ENCODE measurements at regions not wholly inside any gene's neighbourhood (a gene's known extent, or its start where the extent isn't known, plus 50 kb on each side); places are given as distances from the start of the nearest gene placed in this dataset.

DNA sequence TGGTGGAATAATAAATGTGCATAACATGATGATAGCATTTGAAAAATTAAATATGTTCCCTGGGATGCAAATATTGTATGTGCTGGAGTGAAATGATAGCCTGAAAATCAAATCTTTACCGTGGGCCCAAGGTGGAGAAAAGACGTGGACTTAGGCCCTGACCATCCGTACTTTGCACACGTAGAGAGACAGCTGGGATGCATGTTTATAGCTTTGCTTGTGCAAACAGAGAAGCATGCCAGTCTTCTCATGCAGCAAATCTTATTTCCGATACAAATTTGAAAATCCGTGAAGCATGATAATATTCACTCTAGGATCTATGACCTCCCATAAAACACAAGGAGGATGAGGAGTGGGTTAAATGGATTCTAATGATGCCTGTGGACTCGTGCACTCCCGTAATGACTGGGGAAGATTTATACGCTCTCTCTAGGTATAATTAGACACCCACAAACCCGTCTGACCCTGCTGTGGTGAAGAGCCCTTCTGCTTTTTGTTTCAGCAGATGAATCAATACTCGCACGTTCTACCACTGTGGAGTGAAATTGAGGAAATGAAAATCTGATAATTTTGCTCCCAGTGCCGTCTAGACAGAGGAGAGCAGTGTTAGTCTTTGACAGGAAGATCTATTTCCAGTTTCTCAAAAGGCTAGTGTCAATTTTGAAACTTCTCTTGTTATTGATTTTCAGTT is 810.3 kb upstream of the SALL3 start:
- DNase-seq = peak; percentile 46

DNA sequence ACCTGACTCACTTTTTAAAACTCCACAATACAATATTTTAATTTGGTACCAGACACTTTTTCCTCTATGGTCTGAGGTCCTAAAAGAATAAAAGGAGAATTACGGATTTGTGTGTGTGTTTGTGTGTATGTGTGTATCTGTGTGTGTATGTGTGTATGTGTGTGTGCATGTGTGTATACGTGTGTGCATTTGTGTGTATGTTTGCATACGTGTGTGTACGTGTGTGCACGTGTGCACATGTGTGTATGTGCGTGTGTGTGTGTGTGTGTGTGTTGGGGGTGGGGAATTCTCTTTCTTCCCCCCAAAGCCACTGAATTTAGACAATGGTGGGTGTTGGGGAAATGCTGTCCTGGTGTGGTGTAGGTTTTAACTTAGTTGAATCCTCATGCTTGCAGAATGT is 807.7 kb upstream of the SALL3 start:
- DNase-seq = no peak

DNA sequence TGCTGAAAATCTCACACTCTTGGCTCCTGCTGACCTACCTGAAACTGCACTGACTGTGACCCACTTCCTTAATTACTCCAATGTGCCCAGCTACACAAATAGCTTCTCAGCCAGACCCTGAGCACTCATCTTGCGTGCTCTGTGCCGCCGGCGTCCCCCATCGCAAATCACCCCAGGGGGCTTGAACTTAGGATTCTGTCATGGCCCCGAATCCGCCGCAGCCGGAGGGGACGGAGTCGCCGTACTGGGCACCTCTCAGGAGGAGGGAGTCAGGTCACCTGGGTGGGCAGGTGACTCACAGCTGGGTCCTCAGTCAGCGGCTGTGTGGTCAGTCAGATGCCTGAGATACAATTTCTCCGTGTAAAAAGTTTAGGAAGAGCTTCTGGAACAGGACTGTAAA is 804.9 kb upstream of the SALL3 start:
- no peak for DNase-seq

DNA sequence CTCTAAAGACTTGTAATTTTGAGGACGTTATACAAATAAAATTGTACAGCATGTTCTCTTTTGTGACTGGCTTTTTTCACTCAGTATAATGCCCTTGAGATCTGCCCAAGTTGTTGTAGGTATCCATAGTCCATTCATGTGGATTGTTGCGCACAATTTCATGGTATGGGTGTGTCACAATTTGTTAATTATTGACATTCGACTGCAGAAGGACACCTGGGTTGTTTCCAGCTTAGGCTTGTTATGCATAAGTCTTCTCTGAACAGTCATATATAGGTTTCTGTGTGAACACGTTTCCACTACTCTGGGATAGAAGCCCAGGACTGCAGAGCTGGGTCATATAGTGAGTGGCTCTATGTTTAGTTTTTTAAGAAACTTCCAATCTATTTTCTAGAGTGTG is 800.8 kb upstream of the SALL3 start:
- no peak for DNase-seq

DNA sequence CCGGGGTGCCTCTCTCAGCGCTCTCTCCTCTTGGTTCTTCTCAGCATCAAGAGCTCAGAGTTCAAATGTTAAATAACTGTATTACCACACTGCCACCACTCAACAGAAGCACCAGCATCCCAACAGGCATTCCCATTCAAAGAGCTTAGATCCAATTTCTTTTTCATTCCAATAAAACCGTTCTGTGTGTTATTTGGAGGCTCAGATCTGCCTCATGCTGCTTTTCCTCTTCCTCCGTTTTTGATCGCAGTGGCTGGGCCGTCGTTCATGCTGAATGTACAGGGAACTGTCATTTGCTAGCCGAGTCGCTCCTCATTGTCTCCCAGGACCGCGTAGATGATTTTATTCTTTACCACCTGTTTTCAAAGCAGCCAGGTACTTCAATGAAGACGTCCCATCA is 798.9 kb upstream of the SALL3 start:
- DNase-seq = no peak

DNA sequence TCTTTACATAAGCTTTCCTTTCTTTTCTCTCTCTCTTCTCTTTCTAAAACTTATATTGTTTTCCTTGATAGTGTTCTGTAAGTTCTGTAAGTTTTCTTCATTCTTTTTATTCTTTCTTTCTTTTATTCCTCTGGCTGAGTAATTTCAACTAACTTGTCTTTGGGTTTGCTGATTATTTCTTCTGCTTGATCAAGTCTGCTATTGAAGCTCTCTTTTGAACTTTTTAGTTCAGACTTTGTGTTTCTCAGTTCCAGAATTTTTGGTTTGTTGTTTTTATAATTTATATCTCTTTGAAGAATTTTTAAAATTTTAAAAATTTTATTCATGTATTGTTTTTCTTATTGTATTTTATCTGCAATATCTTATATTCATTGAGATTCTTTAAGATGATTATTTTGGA is 795.8 kb upstream of the SALL3 start:
- no peak for DNase-seq

DNA sequence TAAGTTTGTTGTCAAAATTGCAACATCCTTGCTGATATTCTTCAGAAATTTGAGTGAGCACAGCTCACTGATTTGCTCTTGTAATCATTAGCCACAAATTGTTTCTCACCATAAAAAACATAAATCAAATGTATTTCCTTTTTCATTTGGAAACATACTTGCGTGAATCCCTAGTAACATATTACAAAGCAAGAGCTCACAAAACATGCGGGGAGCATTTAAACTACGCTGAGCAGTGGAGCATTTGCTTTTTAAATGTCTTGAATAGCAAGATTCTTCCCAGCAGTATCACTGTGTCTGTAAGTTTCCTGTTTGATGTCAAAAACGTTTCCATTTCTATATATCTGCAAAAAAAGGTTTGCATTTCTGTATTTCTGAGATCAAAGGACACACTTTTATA is 788.3 kb upstream of the SALL3 start:
- no peak for DNase-seq

DNA sequence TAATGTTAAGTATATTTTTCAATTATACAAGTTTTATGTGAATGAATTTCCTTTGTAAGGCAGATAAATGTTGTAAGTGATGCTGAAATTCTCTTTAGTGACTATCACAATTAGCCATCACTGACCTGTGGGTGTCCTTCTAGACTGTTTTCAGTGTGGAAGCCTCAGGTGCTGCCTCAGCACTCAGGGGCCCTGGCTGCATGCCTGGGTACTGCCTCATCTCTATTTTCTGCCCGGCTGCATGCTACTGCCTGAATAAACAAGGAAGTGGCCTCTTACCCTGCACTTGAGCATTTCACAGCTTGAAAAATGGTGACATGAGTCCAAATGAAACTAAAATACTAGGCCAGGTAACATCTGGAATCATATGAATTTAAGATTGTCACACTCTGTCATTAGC is 787.6 kb upstream of the SALL3 start:
- DNase-seq = peak; percentile 77

DNA sequence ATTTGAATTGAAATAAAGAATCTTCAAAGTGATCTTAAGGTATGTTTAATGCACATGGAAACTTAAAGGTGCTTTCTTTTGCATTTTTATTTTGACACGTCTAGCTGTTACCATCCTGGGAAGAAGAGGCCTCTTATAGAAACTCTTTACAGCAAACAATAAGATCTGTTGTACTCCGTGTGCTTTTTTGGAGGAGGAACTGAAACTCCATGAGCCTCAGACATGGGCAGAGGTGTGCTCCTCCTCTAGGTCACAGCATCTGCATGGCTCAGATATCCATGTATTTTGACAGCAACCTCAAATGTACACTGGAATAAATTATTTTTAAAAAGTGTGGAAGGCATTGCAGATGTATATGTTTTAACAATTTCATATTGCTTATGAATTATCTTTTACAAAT is 783.3 kb upstream of the SALL3 start:
- no peak for DNase-seq

DNA sequence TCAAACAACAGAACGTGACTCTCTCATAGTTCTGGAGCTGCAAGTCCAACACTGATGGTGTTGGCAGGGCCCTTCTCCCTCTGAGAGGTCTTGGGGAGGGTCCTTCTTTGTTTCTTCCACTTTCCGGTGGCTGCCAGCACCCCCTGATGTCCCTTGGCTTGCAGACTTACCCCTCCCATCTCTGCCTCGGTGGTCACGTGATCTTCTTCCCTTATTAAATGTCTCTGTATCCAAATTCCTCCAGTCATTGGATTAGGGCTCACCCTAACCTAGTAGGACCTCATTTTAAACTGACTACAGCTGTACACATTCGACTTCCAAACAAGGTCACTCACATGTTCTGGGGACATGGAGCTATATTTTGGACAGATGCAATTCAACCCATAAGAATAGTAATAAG is 780.6 kb upstream of the SALL3 start:
- no peak for DNase-seq

DNA sequence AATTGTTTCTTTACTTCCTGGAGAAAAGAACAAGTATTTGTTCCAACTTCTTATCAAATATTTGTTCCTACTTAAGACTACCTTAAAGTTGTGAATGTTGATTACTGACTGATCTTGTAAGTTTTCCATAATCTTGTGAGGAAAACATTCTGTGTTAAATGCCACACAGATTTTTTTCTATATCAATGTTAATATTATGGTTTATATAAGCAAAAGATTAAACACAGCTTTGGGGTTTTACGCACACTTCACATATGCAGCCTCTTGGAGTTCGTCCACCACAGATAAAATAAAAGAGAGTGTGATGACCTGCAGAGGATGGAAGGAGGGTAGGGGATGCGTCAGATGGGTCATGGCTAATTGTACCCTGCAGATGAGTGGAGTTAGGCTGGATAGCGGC is 780.0 kb upstream of the SALL3 start:
- DNase-seq = no peak

DNA sequence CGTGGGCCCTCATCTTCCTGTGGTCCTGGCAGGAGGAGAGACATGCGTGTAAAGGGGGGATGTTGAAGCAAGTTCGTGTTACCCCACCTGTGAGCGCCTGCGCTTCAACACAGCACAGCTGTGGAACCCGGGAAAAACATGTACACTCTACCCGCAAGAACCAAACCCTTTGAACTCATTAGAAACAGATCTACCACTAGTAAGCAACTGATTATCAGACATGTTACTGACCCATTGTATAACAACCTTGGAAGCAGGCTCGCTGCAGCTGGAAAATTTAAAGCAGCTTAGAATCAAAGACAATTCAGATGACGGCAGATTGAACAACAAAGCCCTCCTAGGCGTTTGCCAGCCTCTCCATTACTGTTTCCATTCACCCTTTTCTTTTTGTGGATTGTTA is 771.7 kb upstream of the SALL3 start:
- DNase-seq = no peak

DNA sequence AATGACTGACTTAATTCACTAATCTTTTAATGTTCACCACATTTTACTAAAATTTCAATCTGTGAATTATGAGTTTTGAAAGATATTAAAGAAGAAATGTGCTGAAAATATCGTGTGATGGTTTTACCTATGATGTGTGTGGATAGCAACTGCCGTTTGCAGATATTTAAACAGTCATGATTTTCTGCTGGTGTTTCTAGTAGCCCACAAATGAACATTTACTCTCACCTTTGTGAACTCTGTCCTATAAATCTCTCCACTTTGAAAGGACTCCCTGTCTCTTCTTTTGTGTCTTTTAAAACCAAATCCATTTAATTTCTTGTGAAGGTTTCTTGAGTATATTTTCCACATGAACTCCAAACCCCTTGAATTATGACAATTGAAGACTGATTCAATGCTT is 771.2 kb upstream of the SALL3 start:
- DNase-seq = no peak

DNA sequence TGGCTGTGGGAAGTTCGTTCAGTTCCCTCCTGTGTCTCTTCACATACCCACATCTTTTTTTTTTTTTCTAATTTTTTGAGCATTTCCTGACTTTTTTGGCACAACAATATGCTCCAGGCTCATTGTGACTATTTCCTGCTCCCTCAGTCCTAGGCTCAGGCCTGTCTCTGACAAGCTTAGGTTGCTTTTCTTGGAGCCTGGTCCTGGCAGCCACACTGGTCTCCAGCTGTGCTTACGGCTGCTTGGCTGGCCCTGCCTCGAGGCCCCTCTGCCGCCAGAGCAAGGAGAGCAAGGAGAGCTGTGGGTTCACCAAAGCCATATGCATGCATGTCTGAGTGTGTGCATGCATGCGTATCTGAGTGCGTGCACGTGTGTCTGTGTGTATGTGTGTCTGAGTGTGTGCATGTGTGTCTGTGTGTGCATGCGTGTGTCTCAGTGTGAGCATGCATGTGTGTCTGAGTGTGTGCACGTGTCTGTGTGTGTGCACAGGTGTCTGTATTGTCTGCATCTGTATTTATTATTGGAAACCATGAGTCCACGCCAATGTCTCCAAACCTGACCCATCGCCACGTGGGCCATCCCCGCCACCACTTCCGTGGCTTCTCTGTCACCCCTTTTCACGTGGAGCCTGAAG is 766.1 kb upstream of the SALL3 start:
- no peak for DNase-seq

DNA sequence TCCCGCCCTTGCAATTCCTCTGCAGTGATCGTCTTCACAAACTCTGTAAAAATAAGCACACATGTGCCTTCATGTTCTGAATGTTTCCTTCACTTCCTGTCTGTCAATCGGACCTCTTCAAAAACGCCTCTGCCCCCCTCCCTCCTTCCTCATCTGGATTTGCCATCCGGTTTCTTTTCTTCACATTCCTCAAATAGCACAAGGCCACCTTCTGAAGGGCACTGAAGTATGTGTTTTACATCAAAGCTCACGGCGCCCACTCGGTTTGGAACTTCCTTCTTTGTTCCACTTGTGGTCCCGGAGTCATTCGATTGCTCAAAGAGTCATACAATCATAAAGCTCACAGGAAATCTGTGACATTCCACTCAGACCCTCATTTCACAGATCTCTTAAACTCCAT is 758.1 kb upstream of the SALL3 start:
- DNase-seq = no peak

DNA sequence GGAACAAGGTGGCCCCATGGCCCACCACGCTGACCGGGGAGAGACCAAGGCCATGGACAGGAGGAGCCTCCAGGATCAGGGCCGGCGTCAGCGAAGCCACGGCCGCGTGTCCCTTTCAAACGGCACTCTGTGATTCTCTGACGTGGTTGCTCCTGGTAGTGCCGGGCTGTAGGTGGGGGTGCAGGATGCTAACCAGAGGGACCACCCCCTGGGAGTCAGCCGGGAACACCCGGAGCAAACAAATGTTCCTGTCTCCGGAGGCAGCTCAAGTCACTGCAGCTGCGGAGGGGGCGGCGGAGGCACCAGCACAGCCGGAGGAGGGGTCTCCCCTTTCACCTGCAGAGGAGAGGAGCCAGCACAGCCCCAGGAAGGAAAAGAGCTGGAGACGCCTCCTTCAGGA is 750.6 kb upstream of the SALL3 start:
- no peak for DNase-seq

DNA sequence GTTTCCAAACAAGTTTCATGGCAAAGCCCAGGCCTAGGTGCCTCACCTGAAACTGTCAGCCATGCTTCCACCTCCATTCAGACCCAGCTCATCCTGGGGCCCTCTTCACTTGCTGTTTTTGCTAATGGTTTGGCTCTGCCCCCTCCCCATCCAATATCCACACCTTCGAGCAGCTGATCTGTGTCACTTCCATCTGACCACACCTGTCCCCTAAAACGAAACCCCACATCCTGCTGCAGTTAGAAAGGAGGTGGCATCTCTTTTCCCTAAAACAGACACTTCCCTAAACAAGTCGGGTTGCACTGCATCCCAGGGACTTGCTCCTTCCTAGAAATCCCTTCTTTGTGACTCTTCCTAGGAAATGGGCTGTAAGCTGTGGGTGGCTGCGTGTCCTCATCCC is 748.7 kb upstream of the SALL3 start:
- DNase-seq = no peak

DNA sequence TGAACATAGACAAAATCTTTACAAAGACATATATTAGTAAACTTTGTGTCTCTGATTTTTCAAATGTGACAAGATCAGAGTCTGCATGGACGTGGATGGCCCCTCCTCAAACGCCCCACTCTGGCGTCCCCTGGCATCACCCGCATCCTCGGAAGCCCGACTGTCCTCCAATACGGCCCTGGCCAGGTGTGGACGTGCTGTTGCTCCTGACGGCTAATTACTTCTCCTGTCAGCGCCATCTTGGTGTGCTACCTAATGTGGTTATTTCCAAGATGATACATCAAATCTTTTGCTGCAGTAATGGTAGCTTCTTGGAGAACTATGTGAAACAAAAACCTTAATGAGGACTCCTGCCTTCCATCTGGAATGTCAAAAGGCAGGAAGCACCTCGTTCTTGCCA is 747.4 kb upstream of the SALL3 start:
- DNase-seq = no peak

DNA sequence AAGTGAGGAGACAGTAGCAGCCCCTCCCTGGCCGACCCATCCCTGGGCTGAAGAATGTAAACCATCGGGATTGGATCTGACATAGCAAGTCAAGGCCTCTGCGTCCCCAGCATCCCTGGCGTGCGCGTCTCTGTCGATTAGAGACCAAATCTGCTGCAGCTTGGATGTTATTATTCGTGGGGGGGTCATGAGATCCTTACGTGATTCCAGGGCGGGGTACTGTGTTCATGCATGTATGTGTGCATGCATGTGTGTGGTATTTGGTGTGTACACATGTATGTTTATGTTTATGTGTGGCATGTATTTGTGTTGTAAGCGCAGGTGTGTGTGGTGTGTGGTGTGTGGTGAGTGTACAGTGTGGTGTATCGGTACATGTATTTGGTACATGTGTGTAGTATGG is 741.8 kb upstream of the SALL3 start:
- no peak for DNase-seq

DNA sequence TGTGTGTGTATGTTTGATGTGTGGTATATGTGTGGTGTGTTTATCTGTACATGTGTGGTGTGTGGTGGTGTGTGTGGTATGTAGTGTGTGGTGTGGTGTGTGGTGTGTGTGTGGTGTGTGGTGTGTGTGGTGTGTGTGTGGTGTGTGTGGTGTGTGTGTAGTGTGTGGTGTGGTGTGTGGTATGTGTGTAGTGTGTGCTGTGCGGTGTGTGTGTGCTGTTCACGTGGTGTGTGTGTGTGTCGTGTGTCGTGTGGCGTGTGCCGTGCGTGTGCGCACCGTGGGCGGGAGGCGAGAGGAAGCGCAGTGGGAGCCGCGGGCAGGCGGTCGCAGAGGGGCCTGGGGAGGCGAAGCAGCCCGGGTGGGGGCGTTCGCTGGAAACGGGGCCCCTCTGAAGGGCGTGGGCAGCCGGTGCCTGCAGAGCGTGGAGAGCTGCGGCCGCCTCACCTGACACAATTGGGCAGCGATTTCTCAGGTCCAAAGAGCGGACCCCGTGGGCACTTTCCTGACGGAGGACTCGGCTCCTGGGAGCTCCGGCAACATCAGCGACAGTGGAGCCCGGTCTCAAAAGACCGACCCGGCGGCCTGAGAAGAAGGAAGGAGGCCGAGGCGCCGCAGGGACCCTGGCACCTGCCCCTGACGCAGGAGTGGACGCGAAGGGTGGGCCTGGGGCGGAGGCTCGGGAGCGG is 741.1 kb upstream of the SALL3 start:
- no peak for DNase-seq

DNA sequence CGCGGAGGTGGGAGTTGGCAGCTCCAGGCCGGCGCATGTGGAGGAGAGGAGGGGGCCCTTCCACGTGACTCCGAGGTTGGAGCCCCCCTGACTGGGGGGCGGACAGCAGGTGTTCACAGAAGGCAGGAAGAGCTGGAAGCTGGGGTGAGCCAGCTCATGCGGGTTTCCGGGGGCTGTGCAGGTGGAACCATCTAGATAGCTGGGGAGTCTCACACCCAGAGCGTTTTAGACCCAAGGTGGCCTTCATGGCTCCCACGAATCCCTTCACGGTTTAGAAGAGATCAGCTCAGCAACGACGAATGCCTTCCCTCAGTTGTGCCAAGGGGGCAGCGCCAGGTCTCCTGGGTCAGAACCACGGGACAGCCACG is 740.5 kb upstream of the SALL3 start:
- no peak for DNase-seq

DNA sequence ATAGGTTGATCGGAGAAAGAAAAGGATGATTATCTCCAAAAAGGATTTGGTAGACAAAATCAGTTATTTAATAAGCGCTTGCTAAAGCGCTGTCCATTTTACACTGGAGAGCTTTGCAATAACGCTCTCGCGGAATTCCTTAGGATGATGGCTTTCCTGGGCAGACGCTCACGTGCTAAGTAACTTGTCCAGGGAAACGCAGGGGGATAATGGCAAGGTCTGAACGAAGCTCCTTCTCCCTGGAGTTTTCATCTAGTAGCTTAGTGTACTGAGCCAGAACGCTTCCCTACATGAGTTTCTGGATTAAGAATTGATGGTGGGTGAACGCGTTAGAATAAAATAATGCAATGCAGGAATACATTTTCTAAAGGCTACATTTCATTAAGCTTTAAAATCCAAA is 739.5 kb upstream of the SALL3 start:
- DNase-seq = no peak

DNA sequence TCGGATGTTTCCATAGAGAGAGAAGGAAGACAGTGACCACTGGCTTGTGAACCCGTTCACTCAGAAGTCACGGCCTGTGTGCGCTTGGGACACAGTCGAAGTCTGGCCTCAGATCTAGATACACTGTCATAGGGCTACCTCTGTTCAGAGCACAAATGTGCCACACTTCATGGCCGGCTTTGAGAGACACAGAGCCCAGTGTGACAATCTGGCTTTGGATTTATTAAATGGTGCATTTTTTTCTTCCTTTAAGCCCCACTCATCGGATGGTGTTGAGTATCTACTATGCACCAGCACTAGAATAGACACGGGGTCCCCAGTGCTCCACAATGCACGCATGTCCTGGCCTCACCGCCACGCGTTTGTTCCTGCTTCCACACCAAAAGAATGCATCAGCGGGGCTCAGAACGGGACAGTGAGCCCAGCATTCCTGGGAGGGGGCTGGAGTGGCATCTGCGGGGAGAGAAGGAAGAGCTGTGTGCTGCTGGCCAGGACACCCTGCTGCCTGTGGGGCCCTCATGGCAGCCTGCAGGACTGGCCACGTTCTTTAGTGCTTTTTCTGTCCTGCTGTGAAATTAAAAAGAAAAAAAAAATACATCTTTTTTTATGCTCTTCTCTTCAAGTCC is 738.9 kb upstream of the SALL3 start:
- no peak for DNase-seq

DNA sequence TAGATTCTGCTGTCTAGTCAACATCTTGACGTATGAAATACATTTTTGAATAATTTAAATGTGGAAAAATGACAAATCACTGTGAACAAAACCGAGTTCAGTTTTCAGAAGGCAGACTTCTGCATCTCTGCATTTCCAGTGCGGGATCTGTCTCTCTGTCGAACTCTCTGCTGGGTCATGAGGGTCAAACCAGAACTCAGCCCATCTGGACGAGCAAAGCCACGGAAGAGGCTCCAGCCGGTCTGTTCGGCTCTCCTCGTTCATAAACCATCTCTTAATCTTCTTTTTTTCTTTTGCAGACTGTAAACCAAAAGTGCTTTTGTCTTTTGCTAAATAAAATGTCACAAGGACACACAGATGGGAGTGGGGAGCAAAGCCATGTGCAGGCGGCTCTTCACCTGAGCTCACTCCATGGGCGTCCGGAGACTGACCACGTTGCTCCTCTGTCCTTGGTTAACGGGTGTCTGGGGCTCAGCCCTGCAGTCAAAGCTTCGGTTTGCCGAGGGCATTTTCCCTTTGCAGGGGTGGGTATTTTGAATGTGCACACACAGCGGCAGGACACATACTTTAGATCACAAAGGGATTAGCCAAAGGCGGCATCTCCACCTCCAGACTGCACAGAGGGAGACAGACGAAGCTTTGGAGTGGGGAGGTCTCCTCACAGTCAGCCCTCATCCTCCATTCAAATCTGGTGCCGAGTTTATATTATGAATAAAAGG is 737.9 kb upstream of the SALL3 start:
- no peak for DNase-seq

Measured in COR-L47 (cell line).